Germinal center (tissue), 1 donor: ENCODE measurements at regions not wholly inside any gene's neighbourhood (a gene's known extent, or its start where the extent isn't known, plus 50 kb on each side); places are given as distances from the start of the nearest gene placed in this dataset.

Source experiments
- DNase-seq: peaks from one replicate; pipeline ENCODE4 v3.0.0; 2012; ENCODE audit warnings: mixed read lengths, low spot score

- DNase-seq: no peak
Measured at GRCh38 chr1:94617134-94617805, 75.7 kb upstream of the F3 start.

- no peak for DNase-seq
Measured at GRCh38 chr1:94616506-94616905, 74.9 kb upstream of the F3 start.

DNA sequence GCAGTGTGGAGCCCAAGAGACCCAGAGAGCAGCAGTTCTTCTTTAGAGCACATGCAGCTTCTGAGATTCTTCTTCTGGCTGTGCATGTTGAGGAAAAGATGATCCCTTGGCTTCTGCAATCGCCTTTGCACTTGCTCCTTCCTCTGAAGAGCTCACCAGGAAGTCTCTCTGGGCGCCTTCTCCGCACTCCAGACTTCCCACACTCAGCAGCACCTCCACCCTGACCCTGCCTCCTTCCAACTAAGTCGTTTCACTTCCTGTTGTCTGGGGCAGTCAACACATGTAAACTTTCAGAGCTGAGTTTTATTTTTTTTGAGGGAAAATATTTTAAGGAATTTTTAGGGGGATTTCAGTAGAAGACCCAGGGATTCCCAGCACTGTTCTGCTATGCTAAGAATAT lies 73.4 kb upstream of the F3 start:
- no peak for DNase-seq

- DNase-seq: no peak
Measured at GRCh38 chr1:94614168-94614815, 72.7 kb upstream of the F3 start.

DNA sequence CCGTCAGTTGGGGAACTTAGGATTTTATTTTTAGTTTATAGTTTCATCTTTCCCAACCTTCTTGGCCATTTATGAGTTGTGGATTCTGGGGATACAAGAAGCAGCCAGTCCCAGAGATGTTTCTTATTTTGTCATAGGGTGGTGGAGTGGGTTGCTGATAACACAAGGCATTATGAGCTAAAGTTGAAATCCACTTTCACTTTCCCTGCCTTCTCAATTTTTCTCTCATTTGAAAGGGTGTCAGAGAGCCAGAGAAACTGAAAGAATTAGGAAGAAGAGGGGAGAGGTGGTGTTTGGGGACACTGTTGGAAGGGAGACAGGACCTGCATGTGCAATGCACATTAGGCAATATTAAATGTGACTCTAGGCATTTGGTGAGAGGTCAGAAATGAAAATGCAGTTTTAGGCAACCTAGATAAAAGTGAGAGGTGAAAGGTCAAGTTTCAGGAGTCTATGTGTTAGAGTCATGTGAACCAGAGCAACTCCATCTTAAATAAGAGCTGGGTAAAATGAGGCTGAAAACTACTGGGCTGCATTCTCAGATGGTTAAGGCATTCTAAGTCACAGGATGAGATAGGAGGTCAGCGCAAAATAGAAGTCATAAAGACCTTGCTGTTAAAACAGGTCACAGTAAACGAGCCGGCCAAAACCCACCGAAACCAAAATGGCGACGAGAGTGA lies 71.1 kb upstream of the F3 start:
- DNase-seq: no peak

- no peak for DNase-seq
Measured at GRCh38 chr1:94611681-94612475, 70.3 kb upstream of the F3 start.

- no peak for DNase-seq
Measured at GRCh38 chr1:94609619-94610018, 68.1 kb upstream of the F3 start.

DNA sequence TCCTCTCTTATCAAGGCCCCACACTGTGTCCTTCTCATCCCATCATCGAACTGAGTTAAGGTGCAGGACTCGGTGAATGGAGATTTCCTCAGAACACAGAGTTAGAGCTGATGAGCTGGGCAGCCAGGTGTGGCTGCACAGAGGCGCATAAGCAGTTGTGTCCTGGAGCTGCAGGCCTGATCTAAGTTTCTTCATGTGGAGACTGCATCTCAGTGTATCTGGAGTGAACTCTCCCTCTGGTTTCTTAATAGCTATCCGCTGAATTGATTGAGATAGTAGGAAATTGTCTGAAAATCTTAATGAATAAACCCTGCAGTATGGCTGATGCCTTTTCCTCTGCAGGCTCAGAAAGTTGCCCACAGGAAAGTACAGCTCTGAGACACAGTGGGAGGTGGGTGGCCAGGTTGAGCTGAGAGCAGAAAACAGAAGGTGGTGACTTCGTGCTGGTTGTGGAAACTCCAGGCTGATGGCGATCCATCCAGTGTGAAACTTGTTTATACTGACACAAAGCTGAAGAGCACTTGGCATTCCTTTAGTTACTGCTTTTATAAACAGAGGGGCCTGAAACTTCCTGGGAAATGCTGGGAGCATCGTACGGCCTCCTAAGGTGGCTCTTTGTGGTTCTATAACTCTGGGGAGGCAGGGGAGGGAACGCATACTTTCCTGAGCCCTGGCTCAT lies 67.4 kb upstream of the F3 start:
- DNase-seq: no peak

DNA sequence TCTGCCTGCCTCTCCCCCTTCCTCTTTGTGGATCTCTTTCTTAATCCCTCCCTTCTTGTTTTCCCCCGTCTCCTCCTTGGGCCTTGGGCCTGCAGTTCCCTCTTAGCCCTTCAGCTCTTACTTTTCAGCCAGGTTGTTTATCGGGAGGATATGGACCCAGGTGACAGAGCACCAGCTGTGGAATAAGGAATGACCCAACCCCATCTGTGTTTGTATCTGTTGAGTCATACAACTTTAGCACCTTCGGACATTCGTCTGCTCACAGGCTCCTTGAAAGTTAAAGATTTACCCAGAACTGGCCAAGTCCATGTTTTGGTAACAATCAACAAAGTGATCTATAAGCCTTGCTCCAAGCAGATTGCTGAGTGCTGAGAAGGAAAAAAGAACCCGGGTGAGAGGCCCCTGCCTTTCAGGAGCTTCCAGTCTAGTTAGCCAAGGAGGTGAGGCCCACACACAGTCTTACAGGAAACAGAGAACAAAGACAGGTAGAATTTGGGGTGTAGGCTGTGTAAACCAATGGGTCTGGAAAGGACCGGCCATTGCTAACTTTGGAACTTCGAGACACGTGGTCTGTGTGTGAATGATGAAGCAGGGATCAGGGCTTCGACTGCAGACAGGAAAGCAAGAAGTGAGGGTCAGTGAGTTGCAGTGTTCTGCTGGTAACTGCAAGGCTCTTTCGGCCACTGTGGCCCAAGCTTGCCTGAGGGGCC lies 66.7 kb upstream of the F3 start:
- no peak for DNase-seq

DNA sequence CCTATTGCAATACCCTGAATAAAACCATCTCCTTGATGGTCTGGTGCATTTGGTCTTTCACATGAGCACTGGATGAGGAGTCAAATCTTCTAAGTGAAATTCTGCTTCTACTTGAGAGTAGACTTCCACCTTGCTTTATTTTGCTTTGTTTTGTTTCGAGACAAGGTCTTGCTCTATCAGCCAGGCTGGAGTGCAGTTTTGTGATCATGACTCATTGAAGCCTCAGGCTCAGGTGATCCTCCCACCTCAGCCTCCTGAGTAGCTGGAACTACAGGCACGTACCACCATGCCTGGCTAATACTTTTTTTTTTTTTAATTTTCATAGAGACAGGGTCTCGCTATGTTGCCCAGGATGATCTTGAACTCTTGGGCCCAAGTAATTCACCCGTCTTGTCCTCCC lies 65.8 kb upstream of the F3 start:
- DNase-seq: no peak

DNA sequence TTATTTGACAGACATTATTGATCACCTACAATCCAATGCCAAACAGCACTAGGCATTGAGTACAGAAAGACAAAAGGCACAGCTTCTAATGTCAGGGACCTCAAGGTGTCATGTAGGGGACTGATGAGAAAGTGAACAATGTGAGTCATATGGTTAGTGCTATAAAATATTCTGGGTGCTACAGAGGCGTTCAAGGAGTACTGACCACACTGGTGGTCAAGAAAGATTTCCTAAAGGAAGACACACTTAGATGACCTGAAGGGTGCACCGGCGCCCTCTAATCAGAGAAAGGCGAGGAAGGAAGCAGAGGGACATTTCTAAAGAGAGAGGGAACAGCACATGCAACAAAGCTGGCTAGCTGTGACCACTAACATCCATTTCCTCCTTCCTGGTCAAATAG lies 64.9 kb upstream of the F3 start:
- no peak for DNase-seq

GRCh38 chr1:94603663-94604062 lies 62.1 kb upstream of the F3 start:
- DNase-seq: no peak

DNA sequence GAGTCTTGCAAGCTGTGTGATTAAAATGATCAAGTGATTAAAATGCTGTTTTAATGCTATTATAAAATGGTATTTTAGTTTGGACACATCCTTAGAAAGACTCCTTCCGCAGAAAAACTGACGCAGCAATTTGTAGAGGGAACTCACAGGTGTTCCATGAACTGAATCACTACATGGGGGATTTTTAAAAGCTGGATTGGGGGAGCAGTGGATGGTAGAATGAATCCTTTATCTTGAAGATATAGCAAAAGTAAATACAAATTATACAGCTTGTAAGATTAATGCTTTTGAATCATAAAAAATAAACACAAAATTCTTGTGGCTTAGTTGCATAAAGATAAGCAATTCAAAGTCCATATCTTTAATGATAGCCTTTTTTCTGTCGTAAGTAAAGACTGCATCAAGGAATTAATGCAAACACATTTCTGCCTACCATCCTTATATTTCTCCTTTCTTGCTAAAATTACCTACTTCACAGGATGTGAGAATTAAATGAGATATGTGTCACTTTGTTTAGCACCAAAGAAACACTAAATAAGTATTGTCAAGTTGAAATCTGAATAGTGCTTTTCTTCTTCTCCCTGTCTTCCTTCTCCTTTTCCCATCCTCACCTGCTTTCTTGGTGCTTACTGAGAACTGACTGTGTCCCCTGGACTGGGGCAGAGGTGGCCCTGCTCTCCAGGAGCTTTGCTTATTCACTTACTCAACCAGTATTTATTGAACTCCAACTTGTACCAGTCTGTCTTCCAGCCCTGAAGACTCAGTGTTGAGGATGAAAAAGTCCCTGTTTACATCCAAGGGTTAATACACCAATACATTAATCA lies 61.5 kb upstream of the F3 start:
- DNase-seq: no peak

GRCh38 chr1:94602316-94602715 lies 60.8 kb upstream of the F3 start:
- no peak for DNase-seq

- DNase-seq: no peak
Measured at GRCh38 chr1:94600556-94600955, 59.0 kb upstream of the F3 start.

DNA sequence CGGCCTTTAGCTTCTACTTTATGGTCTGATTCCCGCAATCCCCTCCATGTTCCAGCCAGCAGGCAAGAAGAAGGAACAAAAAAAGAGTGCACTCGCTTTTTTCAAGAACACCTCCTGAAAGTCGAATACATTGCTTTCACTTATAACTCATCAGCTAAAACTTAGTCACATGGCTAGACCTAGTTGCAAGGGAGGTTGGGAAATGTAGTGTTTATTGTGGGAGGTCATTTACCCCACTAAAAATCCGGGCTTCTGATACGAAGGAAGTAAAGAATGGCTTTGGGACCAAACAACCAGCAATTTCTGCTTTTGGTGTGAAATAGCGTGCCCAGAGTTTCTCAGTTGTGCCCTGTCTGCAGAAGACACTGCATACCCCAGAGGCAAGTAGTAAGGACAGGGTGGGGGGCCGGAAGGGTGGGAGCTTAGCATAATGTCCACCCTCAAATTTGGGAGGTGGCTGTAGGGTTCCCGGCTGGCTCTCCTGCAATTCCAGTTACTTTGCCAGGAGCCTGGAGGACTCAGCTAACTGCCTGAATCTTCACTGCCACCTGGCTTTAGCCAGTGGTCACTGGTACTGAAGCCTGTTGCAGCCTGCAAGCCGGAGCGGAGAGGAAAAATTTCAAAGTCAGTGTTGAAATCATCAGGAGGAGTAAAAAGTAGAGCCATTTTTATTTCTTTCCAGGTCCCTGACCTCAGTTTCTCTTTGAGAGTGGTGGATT lies 57.7 kb upstream of the F3 start:
- no peak for DNase-seq

GRCh38 chr1:94597701-94598100 lies 56.1 kb upstream of the F3 start:
- no peak for DNase-seq

GRCh38 chr1:94596260-94596659 lies 54.7 kb upstream of the F3 start:
- DNase-seq: no peak

GRCh38 chr1:94595658-94596057 lies 54.1 kb upstream of the F3 start:
- DNase-seq: no peak

DNA sequence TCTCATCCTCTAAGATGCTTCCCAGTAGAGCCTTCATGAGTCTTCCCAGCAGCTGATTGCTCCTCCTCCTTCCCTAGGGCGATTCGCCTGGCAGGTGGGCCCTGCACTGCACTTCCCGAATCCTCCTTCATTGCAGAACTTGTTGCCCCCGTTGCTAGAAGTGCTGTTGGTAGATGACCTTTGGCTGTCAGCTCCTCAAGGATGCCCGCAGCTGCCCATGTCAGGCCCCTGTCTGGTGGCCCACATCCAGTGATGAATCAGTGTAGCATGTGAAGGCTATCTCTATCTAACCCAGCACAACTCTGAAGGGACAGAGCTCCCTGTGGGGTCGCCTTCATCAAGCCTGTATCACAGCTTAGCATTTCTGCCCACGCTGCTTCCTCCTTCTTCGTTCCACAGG lies 52.1 kb upstream of the F3 start:
- DNase-seq: no peak
